SK-N-MC (cell line): ENCODE measurements at regions not wholly inside any gene's neighbourhood (a gene's known extent, or its start where the extent isn't known, plus 50 kb on each side); places are given as distances from the start of the nearest gene placed in this dataset.

Experiments used
- EZH2 ChIP-seq: fragments of 200-600 bp; sonication (generic); IDR thresholded peaks from one replicate; pipeline ENCODE4 v1.6.1; 2017; ENCODE audit warnings: antibody characterized with exemption
- FOXP2 ChIP-seq: optimal IDR thresholded peaks from 2 replicates; pipeline ENCODE3; 2011; ENCODE audit warnings: mild to moderate bottlenecking, moderate library complexity; ENCODE audit not compliant: insufficient read depth; ENCODE audit errors: extremely low read length, control extremely low read depth
- POLR2AphosphoS5 ChIP-seq: IDR thresholded peaks from 2 replicates; pipeline ENCODE4 v1.6.1; 2012; ENCODE audit warnings: mild to moderate bottlenecking, low read depth, low read length, borderline replicate concordance

DNA sequence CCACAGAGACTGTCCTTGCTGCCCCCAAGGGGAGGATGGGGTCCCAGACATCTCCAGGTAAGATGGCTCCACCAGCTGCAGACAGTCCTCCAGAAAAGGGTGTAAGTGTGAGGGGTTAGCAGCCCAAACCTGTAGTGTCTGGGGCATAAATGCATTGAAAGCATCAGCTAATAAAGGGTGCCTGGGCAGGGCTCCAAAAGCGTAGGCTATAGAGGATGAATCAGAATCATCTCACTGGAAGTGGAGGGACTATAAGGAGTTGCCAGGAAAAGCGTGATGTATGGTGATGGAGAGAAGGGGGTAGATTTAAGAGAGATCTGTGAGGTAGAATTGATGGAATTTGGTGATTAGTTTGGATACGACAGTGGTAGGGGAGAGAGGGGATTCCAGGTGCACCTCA lies 79.9 kb upstream of the ONECUT1 start:
- TF ChIP-seq EZH2 (no peak), POLR2AphosphoS5 (no peak), FOXP2 (no peak)
